ENCODE measurements at regions not wholly inside any gene's neighbourhood (a gene's known extent, or its start where the extent isn't known, plus 50 kb on each side); places are given as distances from the start of the nearest gene placed in this dataset.

- no peak overlapping the region for H3K4me3 ChIP-seq (ENCODE audit: low read depth, low read length)
- TF ChIP-seq CTCF (IDR thresholded peaks at IDR 0.05; ENCODE audit: insufficient read depth, low read depth, low read length, missing control alignments): no peak
- peak; percentile 4 for DNase-seq (ENCODE audit: low read depth)
Measured at GRCh38 chr9:13957089-13957488, 356.9 kb downstream of the NFIB start.

GRCh38 chr9:13956107-13956506 lies 357.8 kb downstream of the NFIB start:
- no peak for TF ChIP-seq CTCF (IDR thresholded peaks at IDR 0.05; ENCODE audit: insufficient read depth, low read depth, low read length, missing control alignments)
- DNase-seq (ENCODE audit: low read depth): no peak
- H3K4me3 ChIP-seq (ENCODE audit: low read depth, low read length): no peak overlapping the region

- no peak for TF ChIP-seq CTCF (IDR thresholded peaks at IDR 0.05; ENCODE audit: insufficient read depth, low read depth, low read length, missing control alignments)
- no peak overlapping the region for H3K4me3 ChIP-seq (ENCODE audit: low read depth, low read length)
- DNase-seq (ENCODE audit: low read depth): no peak
Measured at GRCh38 chr9:13952906-13953305, 361.0 kb downstream of the NFIB start.

GRCh38 chr9:13948037-13948436 lies 365.9 kb downstream of the NFIB start:
- no peak for TF ChIP-seq CTCF (IDR thresholded peaks at IDR 0.05; ENCODE audit: insufficient read depth, low read depth, low read length, missing control alignments)
- no peak overlapping the region for H3K4me3 ChIP-seq (ENCODE audit: low read depth, low read length)
- DNase-seq (ENCODE audit: low read depth): no peak

GRCh38 chr9:13943176-13943575 lies 370.8 kb downstream of the NFIB start:
- no peak for DNase-seq (ENCODE audit: low read depth)
- TF ChIP-seq CTCF (IDR thresholded peaks at IDR 0.05; ENCODE audit: insufficient read depth, low read depth, low read length, missing control alignments): no peak
- H3K4me3 ChIP-seq (ENCODE audit: low read depth, low read length): no peak overlapping the region

- DNase-seq (ENCODE audit: low read depth): no peak
- no peak for TF ChIP-seq CTCF (IDR thresholded peaks at IDR 0.05; ENCODE audit: insufficient read depth, low read depth, low read length, missing control alignments)
- H3K4me3 ChIP-seq (ENCODE audit: low read depth, low read length): no peak overlapping the region
Measured at GRCh38 chr9:13942695-13943094, 371.2 kb downstream of the NFIB start.

- DNase-seq (ENCODE audit: low read depth): no peak
- no peak overlapping the region for H3K4me3 ChIP-seq (ENCODE audit: low read depth, low read length)
- TF ChIP-seq CTCF (IDR thresholded peaks at IDR 0.05; ENCODE audit: insufficient read depth, low read depth, low read length, missing control alignments): no peak
Measured at GRCh38 chr9:13942201-13942600, 371.7 kb downstream of the NFIB start.
